HCT116 (cell line): ENCODE measurements at regions not wholly inside any gene's neighbourhood (a gene's known extent, or its start where the extent isn't known, plus 50 kb on each side); places are given as distances from the start of the nearest gene placed in this dataset.

ENCODE experiments used
- CTCF ChIP-seq, 3 experiments: fragments of 200-600 bp in 1 of 3; sonication (generic) in 1 of 3; IDR thresholded peaks in 2 of 3; conservative IDR thresholded peaks in 1 of 3; 2 replicates each; pipeline ENCODE4 v1.5.1; 2012 to 2017; ENCODE audit warnings: low read depth in 2 of 3, low read length in 2 of 3, antibody characterized with exemption in 1 of 3, borderline replicate concordance in 1 of 3, control low read depth in 1 of 3, mild to moderate bottlenecking in 1 of 3, mixed read lengths in 1 of 3, mixed run types in 1 of 3, moderate library complexity in 1 of 3; ENCODE audit not compliant: insufficient read depth in 1 of 3
- POLR2AphosphoS5 ChIP-seq: IDR thresholded peaks from 2 replicates; pipeline ENCODE4 v1.6.1; 2011; ENCODE audit warnings: mild to moderate bottlenecking, low read depth, low read length, moderate library complexity
- REST ChIP-seq: IDR thresholded peaks from 2 replicates; pipeline ENCODE4 v1.6.1; 2012; ENCODE audit warnings: low read depth

GRCh38 chr1:59126366-59126765 is 170.5 kb upstream of the FGGY start:
- TF ChIP-seq POLR2AphosphoS5 (no peak), CTCF (IDR thresholded peaks at IDR 0.05 in 2 of 3, conservative IDR thresholded peaks at IDR 0.05 in 1 of 3; ENCODE audit: borderline replicate concordance in 1 of 3, insufficient read depth in 1 of 3, low read depth in 2 of 3, low read length in 2 of 3) (no peak), REST (no peak)
